ENCODE measurements at regions not wholly inside any gene's neighbourhood (a gene's known extent, or its start where the extent isn't known, plus 50 kb on each side); places are given as distances from the start of the nearest gene placed in this dataset.

- peak in 2 of 3 experiments; percentile 33 to 36 for TF ChIP-seq CTCF (optimal IDR thresholded peaks at IDR 0.05 in 1 of 3, IDR thresholded peaks at IDR 0.05 in 1 of 3, conservative IDR thresholded peaks at IDR 0.05 in 1 of 3; ENCODE audit: extremely low read depth in 1 of 3, insufficient read depth in 2 of 3, low read length in 3 of 3)
- no peak for TF ChIP-seq EZH2 (IDR thresholded peaks at IDR 0.05; ENCODE audit: low read length)
These were observed 285.3 kb downstream of the DAD1 start for GRCh38 chr14:22303589-22304195.
